ENCODE measurements at regions not wholly inside any gene's neighbourhood (a gene's known extent, or its start where the extent isn't known, plus 50 kb on each side); places are given as distances from the start of the nearest gene placed in this dataset.

DNA sequence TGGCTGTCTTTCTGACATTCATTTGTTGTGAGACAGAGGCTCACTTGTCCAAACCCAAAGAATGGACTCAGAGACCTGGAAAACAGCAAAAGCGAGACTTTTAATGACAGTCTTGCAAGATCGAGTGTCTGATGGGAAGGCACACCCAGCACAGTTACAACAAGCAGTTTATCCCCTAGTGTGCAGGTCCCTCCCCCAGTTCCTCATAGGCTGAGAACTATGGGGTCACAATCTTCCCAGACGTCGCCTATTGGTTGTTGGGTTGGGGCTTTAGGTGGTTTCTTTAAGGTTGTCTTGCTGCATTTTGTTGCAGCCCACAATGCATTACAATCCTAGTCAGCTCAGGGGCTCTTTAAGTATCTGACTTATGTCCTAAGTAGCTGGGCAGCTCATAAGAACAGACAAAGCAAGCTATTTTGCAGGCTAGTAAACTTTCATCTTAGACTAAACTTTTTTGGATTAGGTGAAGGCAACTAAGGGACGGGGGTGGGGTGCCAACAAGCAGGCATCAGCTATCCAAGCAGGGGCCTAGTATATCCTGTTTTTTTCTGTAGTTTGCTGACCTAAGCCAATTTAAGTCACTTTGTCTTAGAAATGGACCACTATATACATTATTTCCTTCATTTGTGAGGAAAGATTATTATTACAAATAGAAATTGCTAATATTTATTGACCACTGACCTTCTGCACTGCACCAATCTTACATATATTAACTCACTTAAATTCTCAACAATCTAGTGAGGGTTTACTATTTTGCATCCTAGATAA, 151.8 kb downstream of the SETD4 start:
- no peak for TF ChIP-seq EP300 (IDR thresholded peaks at IDR 0.05; ENCODE audit: borderline replicate concordance)
- TF ChIP-seq, protein P1, sequence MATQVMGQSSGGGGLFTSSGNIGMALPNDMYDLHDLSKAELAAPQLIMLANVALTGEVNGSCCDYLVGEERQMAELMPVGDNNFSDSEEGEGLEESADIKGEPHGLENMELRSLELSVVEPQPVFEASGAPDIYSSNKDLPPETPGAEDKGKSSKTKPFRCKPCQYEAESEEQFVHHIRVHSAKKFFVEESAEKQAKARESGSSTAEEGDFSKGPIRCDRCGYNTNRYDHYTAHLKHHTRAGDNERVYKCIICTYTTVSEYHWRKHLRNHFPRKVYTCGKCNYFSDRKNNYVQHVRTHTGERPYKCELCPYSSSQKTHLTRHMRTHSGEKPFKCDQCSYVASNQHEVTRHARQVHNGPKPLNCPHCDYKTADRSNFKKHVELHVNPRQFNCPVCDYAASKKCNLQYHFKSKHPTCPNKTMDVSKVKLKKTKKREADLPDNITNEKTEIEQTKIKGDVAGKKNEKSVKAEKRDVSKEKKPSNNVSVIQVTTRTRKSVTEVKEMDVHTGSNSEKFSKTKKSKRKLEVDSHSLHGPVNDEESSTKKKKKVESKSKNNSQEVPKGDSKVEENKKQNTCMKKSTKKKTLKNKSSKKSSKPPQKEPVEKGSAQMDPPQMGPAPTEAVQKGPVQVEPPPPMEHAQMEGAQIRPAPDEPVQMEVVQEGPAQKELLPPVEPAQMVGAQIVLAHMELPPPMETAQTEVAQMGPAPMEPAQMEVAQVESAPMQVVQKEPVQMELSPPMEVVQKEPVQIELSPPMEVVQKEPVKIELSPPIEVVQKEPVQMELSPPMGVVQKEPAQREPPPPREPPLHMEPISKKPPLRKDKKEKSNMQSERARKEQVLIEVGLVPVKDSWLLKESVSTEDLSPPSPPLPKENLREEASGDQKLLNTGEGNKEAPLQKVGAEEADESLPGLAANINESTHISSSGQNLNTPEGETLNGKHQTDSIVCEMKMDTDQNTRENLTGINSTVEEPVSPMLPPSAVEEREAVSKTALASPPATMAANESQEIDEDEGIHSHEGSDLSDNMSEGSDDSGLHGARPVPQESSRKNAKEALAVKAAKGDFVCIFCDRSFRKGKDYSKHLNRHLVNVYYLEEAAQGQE (IDR thresholded peaks at IDR 0.05; ENCODE audit: low read depth) = no peak
- no peak for TF ChIP-seq RAD21 (IDR thresholded peaks at IDR 0.05; ENCODE audit: low read depth)
- TF ChIP-seq, protein P2, sequence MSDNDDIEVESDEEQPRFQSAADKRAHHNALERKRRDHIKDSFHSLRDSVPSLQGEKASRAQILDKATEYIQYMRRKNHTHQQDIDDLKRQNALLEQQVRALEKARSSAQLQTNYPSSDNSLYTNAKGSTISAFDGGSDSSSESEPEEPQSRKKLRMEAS (IDR thresholded peaks at IDR 0.05) = no peak
- no peak for TF ChIP-seq TAF1 (IDR thresholded peaks at IDR 0.05; ENCODE audit: low read depth)
- no peak for TF ChIP-seq TCF12 (IDR thresholded peaks at IDR 0.05; ENCODE audit: low read depth)
- no peak for TF ChIP-seq NFIC (IDR thresholded peaks at IDR 0.05)
- TF ChIP-seq TEAD4 (IDR thresholded peaks at IDR 0.05) = no peak
- no peak for TF ChIP-seq ZBTB7A (IDR thresholded peaks at IDR 0.05; ENCODE audit: low read depth)
- TF ChIP-seq CEBPB (IDR thresholded peaks at IDR 0.05) = no peak
- TF ChIP-seq EGR1 (IDR thresholded peaks at IDR 0.05) = no peak
- TF ChIP-seq FOXM1 (IDR thresholded peaks at IDR 0.05; ENCODE audit: borderline replicate concordance, low read depth) = no peak
- no peak for TF ChIP-seq YY1 (IDR thresholded peaks at IDR 0.05; ENCODE audit: low read depth)
- TF ChIP-seq, protein P3, sequence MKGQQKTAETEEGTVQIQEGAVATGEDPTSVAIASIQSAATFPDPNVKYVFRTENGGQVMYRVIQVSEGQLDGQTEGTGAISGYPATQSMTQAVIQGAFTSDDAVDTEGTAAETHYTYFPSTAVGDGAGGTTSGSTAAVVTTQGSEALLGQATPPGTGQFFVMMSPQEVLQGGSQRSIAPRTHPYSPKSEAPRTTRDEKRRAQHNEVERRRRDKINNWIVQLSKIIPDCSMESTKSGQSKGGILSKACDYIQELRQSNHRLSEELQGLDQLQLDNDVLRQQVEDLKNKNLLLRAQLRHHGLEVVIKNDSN (IDR thresholded peaks at IDR 0.05) = no peak

Measured in Ishikawa (cell line).